IMR-90 (cell line): ENCODE measurements at regions not wholly inside any gene's neighbourhood (a gene's known extent, or its start where the extent isn't known, plus 50 kb on each side); places are given as distances from the start of the nearest gene placed in this dataset.
A peak's percentile ranks its signal among the peaks of the same experiment; 100 is the strongest.

Source experiments
- ATAC-seq: fragments of 200-7000 bp; cut with Tn5 transposase; 2 replicates; pipeline ENCODE4 v1.9.1; 2020; ENCODE audit warnings: low read depth, mild to moderate bottlenecking, moderate library complexity
- BruUV-seq: library from RNA; stranded (reverse); fragments of 400-500 nt; replicated peaks from 2 replicates; lab custom pipeline; 2021; lab: Mats Ljungman, UMichigan
- CTCF ChIA-PET: fragments of 300-600 bp; formaldehyde crosslinking; extraction: SDS; loops from one replicate; lab custom pipeline; 2021; ENCODE audit warnings: antibody characterized with exemption; lab: Yijun Ruan, JAX
- POLR2A ChIA-PET: fragments of 300-600 bp; sonication (Branson Sonifier 250); formaldehyde crosslinking; loops from one replicate; lab custom pipeline; 2022; ENCODE audit warnings: antibody characterized with exemption; ENCODE audit not compliant: unreplicated experiment; lab: Charles Lee
- DNase-seq: peaks from one replicate; pipeline ENCODE4 v3.0.0; 2013
- H2AFZ ChIP-seq: replicated peaks from 2 replicates; pipeline ENCODE3; 2013; ENCODE audit warnings: low read length, mild to moderate bottlenecking; ENCODE audit not compliant: poor library complexity
- H2AK5ac ChIP-seq: 2 replicates; pipeline ENCODE4 v1.6.1; 2013; ENCODE audit warnings: low read depth, low read length, inconsistent platforms
- H2AK9ac ChIP-seq: replicated peaks from 2 replicates; pipeline ENCODE3; 2013; ENCODE audit warnings: mild to moderate bottlenecking, low read depth, low read length, moderate library complexity; ENCODE audit not compliant: poor library complexity
- H2BK120ac ChIP-seq: 2 replicates; pipeline ENCODE4 v1.6.1; 2013; ENCODE audit warnings: low read depth, low read length, inconsistent platforms
- H2BK15ac ChIP-seq: 3 replicates; pipeline ENCODE4 v1.6.1; 2013; ENCODE audit warnings: low read depth, low read length, inconsistent platforms
- H2BK20ac ChIP-seq: 2 replicates; pipeline ENCODE4 v1.6.1; 2013; ENCODE audit warnings: low read depth, mild to moderate bottlenecking, inconsistent platforms, low read length, moderate library complexity
- H2BK5ac ChIP-seq: 2 replicates; pipeline ENCODE4 v1.6.1; 2013; ENCODE audit warnings: mild to moderate bottlenecking, low read depth, low read length, inconsistent platforms; ENCODE audit not compliant: poor library complexity, severe bottlenecking
- H3K14ac ChIP-seq: replicated peaks from 2 replicates; pipeline ENCODE4 v1.6.1; 2013; ENCODE audit warnings: low read depth, low read length, inconsistent platforms
- H3K18ac ChIP-seq: 2 replicates; pipeline ENCODE4 v1.6.1; 2013; ENCODE audit warnings: low read depth, low read length, control low read depth
- H3K23ac ChIP-seq: 2 replicates; pipeline ENCODE4 v1.6.1; 2013; ENCODE audit warnings: low read depth, low read length, inconsistent platforms
- H3K27ac ChIP-seq: 2 replicates; pipeline ENCODE4 v1.5.1; 2013; ENCODE audit warnings: mild to moderate bottlenecking, control low read depth, low read length; ENCODE audit not compliant: insufficient read depth
- H3K27me3 ChIP-seq: 2 replicates; pipeline ENCODE4 v1.6.1; 2013; ENCODE audit warnings: low read length; ENCODE audit not compliant: control insufficient read depth, insufficient read depth
- H3K36me3 ChIP-seq: 2 replicates; pipeline ENCODE4 v1.6.1; 2013; ENCODE audit warnings: low read length, mixed read lengths; ENCODE audit not compliant: control insufficient read depth, insufficient read depth
- H3K4ac ChIP-seq: 2 replicates; pipeline ENCODE4 v1.6.1; 2013; ENCODE audit warnings: low read depth, low read length, inconsistent platforms
- H3K4me1 ChIP-seq: 2 replicates; pipeline ENCODE4 v1.6.1; 2013; ENCODE audit warnings: low read length, mixed read lengths; ENCODE audit not compliant: control insufficient read depth, insufficient read depth
- H3K4me2 ChIP-seq: 2 replicates; pipeline ENCODE4 v1.6.1; 2013; ENCODE audit warnings: low read depth, mild to moderate bottlenecking, control low read depth, low read length, moderate library complexity
- H3K4me3 ChIP-seq: 2 replicates; pipeline ENCODE4 v1.5.1; 2013; ENCODE audit warnings: low read depth, mild to moderate bottlenecking, control low read depth, low read length, moderate library complexity; ENCODE audit not compliant: insufficient read depth
- H3K56ac ChIP-seq: 2 replicates; pipeline ENCODE4 v1.6.1; 2013; ENCODE audit warnings: low read length, inconsistent platforms; ENCODE audit not compliant: insufficient read depth; ENCODE audit errors: extremely low read depth
- H3K79me1 ChIP-seq, 2 experiments: 2 replicates each; pipeline ENCODE4 v1.6.1; 2013; ENCODE audit warnings: low read length in 2 of 2, inconsistent platforms in 1 of 2, low read depth in 1 of 2
- H3K9ac ChIP-seq: 2 replicates; pipeline ENCODE4 v1.6.1; 2013; ENCODE audit warnings: low read depth, low read length, control low read depth
- H3K9me1 ChIP-seq: 2 replicates; pipeline ENCODE4 v1.6.1; 2013; ENCODE audit warnings: low read length, inconsistent platforms; ENCODE audit not compliant: insufficient read depth
- H3K9me3 ChIP-seq: 2 replicates; pipeline ENCODE4 v1.6.1; 2013; ENCODE audit warnings: low read length; ENCODE audit not compliant: control insufficient read depth, insufficient read depth
- H4K20me1 ChIP-seq: 2 replicates; pipeline ENCODE4 v1.6.1; 2013; ENCODE audit warnings: low read length, inconsistent platforms; ENCODE audit not compliant: insufficient read depth
- H4K5ac ChIP-seq: 2 replicates; pipeline ENCODE4 v1.6.1; 2013; ENCODE audit warnings: mild to moderate bottlenecking, low read depth, low read length, control low read depth
- H4K8ac ChIP-seq, 2 experiments: 2 replicates each; pipeline ENCODE4 v1.6.1; 2013; ENCODE audit warnings: low read depth in 2 of 2, low read length in 2 of 2, control low read depth in 1 of 2, inconsistent platforms in 1 of 2
- H4K91ac ChIP-seq: 2 replicates; pipeline ENCODE4 v1.6.1; 2013; ENCODE audit warnings: low read depth, low read length, inconsistent platforms; ENCODE audit not compliant: insufficient read depth
- CEBPB ChIP-seq: IDR thresholded peaks from 2 replicates; pipeline ENCODE4 v1.6.1; 2012; ENCODE audit warnings: low read depth, low read length, improper control_type of control experiment
- CHD1 ChIP-seq: IDR thresholded peaks from 2 replicates; pipeline ENCODE4 v1.6.1; 2012; ENCODE audit warnings: low read depth, low read length, improper control_type of control experiment
- CTCF ChIP-seq: conservative IDR thresholded peaks from 2 replicates; pipeline ENCODE4 v1.5.1; 2012; ENCODE audit warnings: mild to moderate bottlenecking, low read depth, low read length, improper control_type of control experiment
- ELK1 ChIP-seq: fragments of 150-350 bp; IDR thresholded peaks from 2 replicates; pipeline ENCODE4 v1.6.1; 2016; ENCODE audit warnings: low read depth, mild to moderate bottlenecking, low read length, moderate library complexity, borderline replicate concordance
- MAFK ChIP-seq: IDR thresholded peaks from 2 replicates; pipeline ENCODE4 v1.6.1; 2012; ENCODE audit warnings: low read depth, low read length, improper control_type of control experiment
- MXI1 ChIP-seq: IDR thresholded peaks from 2 replicates; pipeline ENCODE4 v1.6.1; 2012; ENCODE audit warnings: low read depth, mild to moderate bottlenecking, low read length, moderate library complexity, borderline replicate concordance
- RAD21 ChIP-seq: IDR thresholded peaks from 2 replicates; pipeline ENCODE4 v1.6.1; 2012; ENCODE audit warnings: low read length, improper control_type of control experiment
- RCOR1 ChIP-seq: IDR thresholded peaks from 2 replicates; pipeline ENCODE4 v1.6.1; 2012; ENCODE audit warnings: mild to moderate bottlenecking, low read length, improper control_type of control experiment; ENCODE audit not compliant: insufficient replicate concordance
- RFX5 ChIP-seq: IDR thresholded peaks from 2 replicates; pipeline ENCODE4 v1.8.0; 2012; ENCODE audit warnings: low read depth, mild to moderate bottlenecking, low read length, moderate library complexity
- SMC3 ChIP-seq: fragments of 150-350 bp; IDR thresholded peaks from 2 replicates; pipeline ENCODE4 v1.6.1; 2016; ENCODE audit warnings: low read depth, mild to moderate bottlenecking, antibody characterized with exemption, low read length, moderate library complexity
- USF2 ChIP-seq: fragments of 150-350 bp; IDR thresholded peaks from 2 replicates; pipeline ENCODE4 v1.6.1; 2017; ENCODE audit warnings: mild to moderate bottlenecking, antibody characterized with exemption, low read length, low read depth
- WGBS, 2 experiments: methylation state at CpG; one replicate each; pipeline versions ENCODE4 v1.1.5 to v1.1.7; 2013; ENCODE audit warnings: missing lambda C conversion rate in 2 of 2; ENCODE audit not compliant: insufficient read length in 1 of 2; ENCODE audit errors: extremely low coverage in 2 of 2; 5-methylcytosine and 5-hydroxymethylcytosine counted together
- dilution Hi-C: fragments of 300-500 bp; cut with HindIII; formaldehyde crosslinking; loops from one replicate; pipeline ENCODE4 v1.14.3; 2018; ENCODE audit warnings: low sequenced_read_pairs; ENCODE audit not compliant: unreplicated experiment
- in situ Hi-C: fragments of 300-500 bp; cut with MboI; formaldehyde crosslinking; loops from 3 replicates; pipeline ENCODE4 v1.14.3; 2019; ENCODE audit warnings: low sequenced_read_pairs, inconsistent platforms, mixed read lengths
- intact Hi-C: fragments of 100-400 bp; cut with micrococcal nuclease; formaldehyde crosslinking; loops from 2 replicates; pipeline ENCODE4 v1.10.0; 2022

- no peak for TF ChIP-seq CTCF
These were observed 170.2 kb downstream of the MIAT start (continued) for GRCh38 chr22:26827611-26828010.

GRCh38 chr22:26828311-26828710, 170.9 kb downstream of the MIAT start:
- POLR2A ChIA-PET = no interaction called here
- H2BK20ac ChIP-seq = no peak overlapping the region
- no peaks in the 10 kb centered on the region for H3K36me3 ChIP-seq
- H3K4me1 ChIP-seq = no peaks in the 10 kb centered on the region
- H3K23ac ChIP-seq = no peak overlapping the region
- intact Hi-C loops = no loop called here
- ATAC-seq (no peak), DNase-seq (no peak)
- BruUV-seq = no TSS peak
- no peak overlapping the region for H3K9ac ChIP-seq
- in situ Hi-C loops = no loop called here
- H3K9me1 ChIP-seq = 0 out of 2 replicates have a peak, but pooled peaks cover 2% of the 10 kb centered on the region
- no peak overlapping the region for H3K4me2 ChIP-seq
- 33% methylated on average over 1 of the region's 3 CpGs; no CpG with 5 or more reads in 1 of the 2 experiments for WGBS, 2 experiments
- H4K5ac ChIP-seq = no peak overlapping the region
- no peak overlapping the region for H2AFZ ChIP-seq
- H4K20me1 ChIP-seq = no peaks in the 10 kb centered on the region
- CTCF ChIA-PET = interaction anchor here (1.0 to 1.4 kb wide), 3 partner anchors 8 to 17 kb away, joined by 3 read pairs; no protein-coding TSS in a partner anchor
- H2BK15ac ChIP-seq = no peak overlapping the region
- no peak overlapping the region for H2AK5ac ChIP-seq
- no peak overlapping the region for H3K14ac ChIP-seq
- dilution Hi-C loops = no loop called here
- no peak overlapping the region for H2BK120ac ChIP-seq
- no peaks in the 10 kb centered on the region for H3K9me3 ChIP-seq
- H3K27ac ChIP-seq = no peak overlapping the region
- H3K18ac ChIP-seq = no peak overlapping the region
- peaks cover 20% of the 10 kb centered on the region for H3K27me3 ChIP-seq
- peak overlapping the region; percentile 19 for H2AK9ac ChIP-seq
- no peak overlapping the region for H3K56ac ChIP-seq
- H3K4me3 ChIP-seq = no peak overlapping the region
- H3K4ac ChIP-seq = no peak overlapping the region
- no peak overlapping the region for H4K91ac ChIP-seq
- no peaks in the 10 kb centered on the region for H3K79me1 ChIP-seq
- no peak overlapping the region for H4K8ac ChIP-seq
- no peak overlapping the region for H2BK5ac ChIP-seq
- TF ChIP-seq USF2 (no peak), SMC3 (no peak), CEBPB (no peak), RAD21 (no peak), MXI1 (no peak), MAFK (no peak), CTCF (no peak), CHD1 (no peak), RFX5 (no peak), RCOR1 (no peak), ELK1 (no peak)
